Hepatocyte (in vitro differentiated cells): ENCODE measurements at regions not wholly inside any gene's neighbourhood (a gene's known extent, or its start where the extent isn't known, plus 50 kb on each side); places are given as distances from the start of the nearest gene placed in this dataset.

Experiments used
- DNase-seq: peaks from one replicate; pipeline ENCODE4 v3.0.0-alpha.2; 2016; ENCODE audit warnings: low spot score
- H2AFZ ChIP-seq: fragments of 200-600 bp; sonication (generic); 2 replicates; pipeline ENCODE4 v1.6.0; 2016; ENCODE audit warnings: antibody characterized with exemption, mild to moderate bottlenecking
- H3K27ac ChIP-seq: fragments of 200-600 bp; sonication (generic); 2 replicates; pipeline ENCODE4 v1.5.1; 2016; ENCODE audit warnings: mild to moderate bottlenecking
- H3K27me3 ChIP-seq: fragments of 200-600 bp; sonication (generic); 2 replicates; pipeline ENCODE4 v1.6.1; 2016
- H3K36me3 ChIP-seq: fragments of 200-600 bp; sonication (generic); replicated peaks from 2 replicates; pipeline ENCODE4 v1.5.1; 2016; ENCODE audit warnings: low read depth; ENCODE audit not compliant: insufficient read depth
- H3K4me1 ChIP-seq: fragments of 200-600 bp; sonication (generic); 2 replicates; pipeline ENCODE4 v1.5.1; 2016; ENCODE audit warnings: mild to moderate bottlenecking, moderate library complexity; ENCODE audit not compliant: insufficient read depth
- H3K4me2 ChIP-seq: fragments of 200-600 bp; sonication (generic); 2 replicates; pipeline ENCODE4 v1.6.0; 2016
- H3K4me3 ChIP-seq: fragments of 200-600 bp; sonication (generic); 2 replicates; pipeline ENCODE4 v1.5.1; 2016; ENCODE audit warnings: mild to moderate bottlenecking
- H3K79me2 ChIP-seq: fragments of 200-600 bp; sonication (generic); 2 replicates; pipeline ENCODE4 v1.6.0; 2017; ENCODE audit warnings: mild to moderate bottlenecking
- H3K9me2 ChIP-seq: fragments of 200-600 bp; sonication (generic); replicated peaks from 2 replicates; pipeline ENCODE4 v1.6.0; 2017; ENCODE audit warnings: mild to moderate bottlenecking; ENCODE audit not compliant: insufficient read depth
- H3K9me3 ChIP-seq: fragments of 200-600 bp; sonication (generic); 2 replicates; pipeline ENCODE4 v1.5.1; 2016; ENCODE audit warnings: low read depth, mild to moderate bottlenecking
- H4K20me1 ChIP-seq: fragments of 200-600 bp; sonication (generic); 2 replicates; pipeline ENCODE4 v1.6.0; 2016; ENCODE audit warnings: mild to moderate bottlenecking; ENCODE audit not compliant: insufficient read depth, poor library complexity, severe bottlenecking
- EZH2 ChIP-seq: fragments of 200-600 bp; sonication (generic); IDR thresholded peaks from 2 replicates; pipeline ENCODE4 v1.6.1; 2016; ENCODE audit warnings: antibody characterized with exemption, mild to moderate bottlenecking, borderline replicate concordance
- EZH2phosphoT487 ChIP-seq: fragments of 200-600 bp; sonication (generic); IDR thresholded peaks from one replicate; pipeline ENCODE4 v1.6.1; 2018; ENCODE audit warnings: antibody characterized with exemption, mild to moderate bottlenecking, low read depth, moderate library complexity; ENCODE audit not compliant: unreplicated experiment, severe bottlenecking
- WGBS: methylation state at CpG from one replicate; pipeline ENCODE4 v1.1.6; 2016; ENCODE audit warnings: low lambda C conversion rate; ENCODE audit errors: missing lambda C conversion rate; 5-methylcytosine and 5-hydroxymethylcytosine counted together
- TF ChIP-seq, protein P1 (sequence below): fragments of 200-600 bp; sonication (generic); IDR thresholded peaks from 2 replicates; pipeline ENCODE4 v1.5.1; 2016; ENCODE audit warnings: antibody characterized with exemption, mild to moderate bottlenecking; ENCODE audit not compliant: poor library complexity

DNA sequence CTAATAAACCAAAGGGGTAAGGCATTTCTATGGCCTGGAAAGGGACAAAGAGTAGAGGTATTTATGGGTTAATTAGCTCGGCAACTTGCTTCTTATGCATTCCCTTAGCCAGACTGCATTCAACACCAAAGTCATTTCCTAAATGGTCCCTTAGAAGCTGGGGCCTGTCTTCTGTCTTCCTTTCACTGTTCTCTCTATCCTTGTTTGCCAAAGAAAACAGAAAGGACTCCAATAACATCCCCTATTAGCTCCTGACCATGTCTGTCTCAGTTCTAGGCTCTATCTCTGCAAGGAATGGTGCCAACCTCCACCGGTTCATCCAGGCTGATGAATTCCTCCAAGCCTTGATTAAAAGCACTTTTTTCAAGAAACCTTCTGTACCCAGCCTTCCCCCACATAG, 123.5 kb downstream of the KCTD12 start:
- Histone ChIP-seq H3K9me2 (no peaks in the 10 kb centered on the region), H3K79me2 (no peaks in the 10 kb centered on the region), H3K36me3 (no peaks in the 10 kb centered on the region), H3K9me3 (no peaks in the 10 kb centered on the region), H3K27ac (no peak overlapping the region), H3K4me1 (no peaks in the 10 kb centered on the region), H3K27me3 (no peaks in the 10 kb centered on the region), H2AFZ (no peak overlapping the region), H3K4me2 (no peak overlapping the region), H4K20me1 (no peaks in the 10 kb centered on the region), H3K4me3 (no peak overlapping the region)
- no peak for TF ChIP-seq EZH2
- TF ChIP-seq, protein P1, sequence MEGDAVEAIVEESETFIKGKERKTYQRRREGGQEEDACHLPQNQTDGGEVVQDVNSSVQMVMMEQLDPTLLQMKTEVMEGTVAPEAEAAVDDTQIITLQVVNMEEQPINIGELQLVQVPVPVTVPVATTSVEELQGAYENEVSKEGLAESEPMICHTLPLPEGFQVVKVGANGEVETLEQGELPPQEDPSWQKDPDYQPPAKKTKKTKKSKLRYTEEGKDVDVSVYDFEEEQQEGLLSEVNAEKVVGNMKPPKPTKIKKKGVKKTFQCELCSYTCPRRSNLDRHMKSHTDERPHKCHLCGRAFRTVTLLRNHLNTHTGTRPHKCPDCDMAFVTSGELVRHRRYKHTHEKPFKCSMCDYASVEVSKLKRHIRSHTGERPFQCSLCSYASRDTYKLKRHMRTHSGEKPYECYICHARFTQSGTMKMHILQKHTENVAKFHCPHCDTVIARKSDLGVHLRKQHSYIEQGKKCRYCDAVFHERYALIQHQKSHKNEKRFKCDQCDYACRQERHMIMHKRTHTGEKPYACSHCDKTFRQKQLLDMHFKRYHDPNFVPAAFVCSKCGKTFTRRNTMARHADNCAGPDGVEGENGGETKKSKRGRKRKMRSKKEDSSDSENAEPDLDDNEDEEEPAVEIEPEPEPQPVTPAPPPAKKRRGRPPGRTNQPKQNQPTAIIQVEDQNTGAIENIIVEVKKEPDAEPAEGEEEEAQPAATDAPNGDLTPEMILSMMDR = no peak
- no peak for DNase-seq
- 54% methylated on average over 2 of the region's 2 CpGs for WGBS

GRCh38 chr13:76759877-76760276, 126.3 kb downstream of the KCTD12 start:
- Histone ChIP-seq H3K36me3 (no peaks in the 10 kb centered on the region), H2AFZ (no peak overlapping the region), H3K27me3 (no peaks in the 10 kb centered on the region), H3K79me2 (no peaks in the 10 kb centered on the region), H3K9me3 (no peaks in the 10 kb centered on the region), H3K4me3 (no peak overlapping the region), H4K20me1 (no peaks in the 10 kb centered on the region), H3K4me2 (no peak overlapping the region), H3K9me2 (no peaks in the 10 kb centered on the region), H3K27ac (no peak overlapping the region), H3K4me1 (no peaks in the 10 kb centered on the region)
- DNase-seq = no peak
- WGBS = 100% methylated on average over 1 of the region's 1 CpG
- TF ChIP-seq EZH2 (no peak), EZH2phosphoT487 (no peak)
- TF ChIP-seq, protein P1 = no peak

DNA sequence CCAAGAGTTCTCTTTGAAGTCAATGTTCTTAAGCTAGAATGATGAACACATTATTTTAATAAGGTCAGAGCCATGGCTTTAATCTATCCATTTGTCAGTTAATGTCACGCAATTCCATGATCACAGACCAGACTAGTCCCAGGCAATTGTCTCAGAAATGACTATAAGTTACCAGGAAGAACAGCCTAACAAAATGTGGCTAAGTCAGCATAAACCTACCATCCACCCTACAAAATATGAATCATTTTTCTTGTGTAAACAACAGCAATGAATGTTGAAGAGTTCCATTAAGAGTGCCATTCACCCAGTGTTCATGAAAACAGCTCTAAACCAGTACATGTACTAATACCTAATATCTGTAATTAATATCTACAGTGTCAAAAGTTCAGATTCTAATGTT, 127.5 kb downstream of the KCTD12 start:
- DNase-seq = no peak
- no peaks in the 10 kb centered on the region for H3K36me3 ChIP-seq
- WGBS = 71% methylated on average over 1 of the region's 1 CpG
- no peak overlapping the region for H3K4me2 ChIP-seq
- no peaks in the 10 kb centered on the region for H3K27me3 ChIP-seq
- H2AFZ ChIP-seq = no peak overlapping the region
- H3K9me3 ChIP-seq = no peaks in the 10 kb centered on the region
- no peak overlapping the region for H3K4me3 ChIP-seq
- H3K79me2 ChIP-seq = no peaks in the 10 kb centered on the region
- H3K27ac ChIP-seq = no peak overlapping the region
- no peaks in the 10 kb centered on the region for H3K4me1 ChIP-seq
- no peaks in the 10 kb centered on the region for H3K9me2 ChIP-seq
- TF ChIP-seq, protein P1 = no peak
- no peak for TF ChIP-seq EZH2
- TF ChIP-seq EZH2phosphoT487 = no peak
- no peaks in the 10 kb centered on the region for H4K20me1 ChIP-seq

GRCh38 chr13:76758257-76758656, 127.9 kb downstream of the KCTD12 start:
- no peaks in the 10 kb centered on the region for H3K4me1 ChIP-seq
- no peaks in the 10 kb centered on the region for H3K9me3 ChIP-seq
- no peak overlapping the region for H3K4me2 ChIP-seq
- no peaks in the 10 kb centered on the region for H3K27me3 ChIP-seq
- no peak for DNase-seq
- TF ChIP-seq EZH2 = no peak
- H3K36me3 ChIP-seq = no peaks in the 10 kb centered on the region
- H3K9me2 ChIP-seq = no peaks in the 10 kb centered on the region
- no peak overlapping the region for H3K4me3 ChIP-seq
- no peaks in the 10 kb centered on the region for H4K20me1 ChIP-seq
- no peak overlapping the region for H3K27ac ChIP-seq
- H3K79me2 ChIP-seq = no peaks in the 10 kb centered on the region
- no peak overlapping the region for H2AFZ ChIP-seq
